Hepatocyte (in vitro differentiated cells): ENCODE measurements at regions not wholly inside any gene's neighbourhood (a gene's known extent, or its start where the extent isn't known, plus 50 kb on each side); places are given as distances from the start of the nearest gene placed in this dataset.

Source experiments
- EZH2 ChIP-seq: fragments of 200-600 bp; sonication (generic); IDR thresholded peaks from 2 replicates; pipeline ENCODE4 v1.6.1; 2016; ENCODE audit warnings: antibody characterized with exemption, mild to moderate bottlenecking, borderline replicate concordance
- TF ChIP-seq, protein P1 (sequence below): fragments of 200-600 bp; sonication (generic); IDR thresholded peaks from 2 replicates; pipeline ENCODE4 v1.5.1; 2016; ENCODE audit warnings: antibody characterized with exemption, mild to moderate bottlenecking; ENCODE audit not compliant: poor library complexity

DNA sequence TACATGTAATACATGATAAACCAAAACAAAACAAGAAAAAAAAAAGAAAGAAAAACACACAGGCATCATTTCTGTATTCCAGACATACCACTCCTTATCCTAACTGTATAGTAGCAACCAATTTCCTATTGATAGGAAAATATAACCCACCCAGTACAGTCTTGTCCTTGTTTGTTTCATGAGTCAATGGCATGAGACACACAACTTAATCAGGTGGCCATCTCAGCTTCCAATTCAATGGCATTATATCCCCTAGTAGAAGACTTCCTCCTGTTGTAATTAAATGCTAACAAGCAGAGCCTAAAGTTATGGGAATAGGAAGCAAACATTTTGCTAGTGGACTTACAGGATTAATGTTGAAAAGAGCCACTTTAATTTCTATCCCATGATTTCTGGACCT is 121.0 kb upstream of the NOL4 start:
- TF ChIP-seq EZH2: no peak
- TF ChIP-seq, protein P1, sequence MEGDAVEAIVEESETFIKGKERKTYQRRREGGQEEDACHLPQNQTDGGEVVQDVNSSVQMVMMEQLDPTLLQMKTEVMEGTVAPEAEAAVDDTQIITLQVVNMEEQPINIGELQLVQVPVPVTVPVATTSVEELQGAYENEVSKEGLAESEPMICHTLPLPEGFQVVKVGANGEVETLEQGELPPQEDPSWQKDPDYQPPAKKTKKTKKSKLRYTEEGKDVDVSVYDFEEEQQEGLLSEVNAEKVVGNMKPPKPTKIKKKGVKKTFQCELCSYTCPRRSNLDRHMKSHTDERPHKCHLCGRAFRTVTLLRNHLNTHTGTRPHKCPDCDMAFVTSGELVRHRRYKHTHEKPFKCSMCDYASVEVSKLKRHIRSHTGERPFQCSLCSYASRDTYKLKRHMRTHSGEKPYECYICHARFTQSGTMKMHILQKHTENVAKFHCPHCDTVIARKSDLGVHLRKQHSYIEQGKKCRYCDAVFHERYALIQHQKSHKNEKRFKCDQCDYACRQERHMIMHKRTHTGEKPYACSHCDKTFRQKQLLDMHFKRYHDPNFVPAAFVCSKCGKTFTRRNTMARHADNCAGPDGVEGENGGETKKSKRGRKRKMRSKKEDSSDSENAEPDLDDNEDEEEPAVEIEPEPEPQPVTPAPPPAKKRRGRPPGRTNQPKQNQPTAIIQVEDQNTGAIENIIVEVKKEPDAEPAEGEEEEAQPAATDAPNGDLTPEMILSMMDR: no peak
